ENCODE measurements at regions not wholly inside any gene's neighbourhood (a gene's known extent, or its start where the extent isn't known, plus 50 kb on each side); places are given as distances from the start of the nearest gene placed in this dataset.

DNA sequence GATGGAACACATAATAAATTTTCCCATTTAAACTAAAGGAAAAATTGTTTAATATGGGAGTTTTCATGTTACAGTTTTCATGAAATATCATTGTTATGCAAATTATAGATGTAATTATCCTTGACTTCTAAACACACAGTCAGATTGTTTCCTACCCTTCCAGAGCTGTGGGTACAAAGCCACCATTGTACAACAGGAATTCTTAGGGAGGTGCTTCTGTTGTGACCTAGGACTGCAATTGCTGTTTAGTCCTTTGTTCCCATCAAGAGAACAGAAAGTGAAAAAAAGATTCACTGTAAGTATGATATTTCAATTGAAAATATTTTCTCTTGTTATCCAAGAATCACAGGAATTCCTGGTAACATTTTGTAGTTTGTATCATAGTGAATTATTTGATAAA lies 455.3 kb upstream of the NAALADL2 start:
- DNase-seq (ENCODE audit: low spot score in 2 of 2): no peak
- TF ChIP-seq, protein P1, sequence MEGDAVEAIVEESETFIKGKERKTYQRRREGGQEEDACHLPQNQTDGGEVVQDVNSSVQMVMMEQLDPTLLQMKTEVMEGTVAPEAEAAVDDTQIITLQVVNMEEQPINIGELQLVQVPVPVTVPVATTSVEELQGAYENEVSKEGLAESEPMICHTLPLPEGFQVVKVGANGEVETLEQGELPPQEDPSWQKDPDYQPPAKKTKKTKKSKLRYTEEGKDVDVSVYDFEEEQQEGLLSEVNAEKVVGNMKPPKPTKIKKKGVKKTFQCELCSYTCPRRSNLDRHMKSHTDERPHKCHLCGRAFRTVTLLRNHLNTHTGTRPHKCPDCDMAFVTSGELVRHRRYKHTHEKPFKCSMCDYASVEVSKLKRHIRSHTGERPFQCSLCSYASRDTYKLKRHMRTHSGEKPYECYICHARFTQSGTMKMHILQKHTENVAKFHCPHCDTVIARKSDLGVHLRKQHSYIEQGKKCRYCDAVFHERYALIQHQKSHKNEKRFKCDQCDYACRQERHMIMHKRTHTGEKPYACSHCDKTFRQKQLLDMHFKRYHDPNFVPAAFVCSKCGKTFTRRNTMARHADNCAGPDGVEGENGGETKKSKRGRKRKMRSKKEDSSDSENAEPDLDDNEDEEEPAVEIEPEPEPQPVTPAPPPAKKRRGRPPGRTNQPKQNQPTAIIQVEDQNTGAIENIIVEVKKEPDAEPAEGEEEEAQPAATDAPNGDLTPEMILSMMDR (IDR thresholded peaks at IDR 0.05): no peak
- H3K9me3 ChIP-seq: no peaks in the 10 kb centered on the region
- H3K27ac ChIP-seq: no peak overlapping the region
- intact Hi-C loops (cut with DNase I): no loop called here
- H3K27me3 ChIP-seq: no peaks in the 10 kb centered on the region
- H3K36me3 ChIP-seq: no peaks in the 10 kb centered on the region
- no peaks in the 10 kb centered on the region for H3K4me1 ChIP-seq
- H3K4me3 ChIP-seq: no peak overlapping the region

DNA sequence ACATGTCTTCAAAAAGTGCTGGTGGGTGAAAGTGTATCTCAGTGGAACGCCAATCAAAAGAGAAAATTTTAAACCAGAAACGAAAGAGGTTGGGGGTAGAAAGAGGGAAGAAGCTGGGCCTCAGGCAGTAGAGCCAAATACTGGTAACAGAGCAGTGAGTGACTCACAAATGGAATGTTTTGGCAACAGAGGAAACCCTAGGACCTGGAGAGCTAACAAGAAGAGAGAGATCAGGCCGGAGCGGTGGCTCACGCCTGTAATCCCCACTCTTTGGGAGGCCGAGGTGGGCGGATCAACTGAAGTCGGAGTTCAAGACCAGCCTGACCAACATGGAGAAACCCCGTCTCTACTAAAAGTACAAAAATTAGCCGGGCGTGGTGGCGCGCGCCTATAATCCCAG lies 450.8 kb upstream of the NAALADL2 start:
- H3K4me3 ChIP-seq: no peak overlapping the region
- no peak for DNase-seq (ENCODE audit: low spot score in 2 of 2)
- H3K27me3 ChIP-seq: no peaks in the 10 kb centered on the region
- no peak overlapping the region for H3K27ac ChIP-seq
- TF ChIP-seq, protein P1 (IDR thresholded peaks at IDR 0.05): no peak
- intact Hi-C loops (cut with DNase I): no loop called here
- no peaks in the 10 kb centered on the region for H3K36me3 ChIP-seq
- H3K4me1 ChIP-seq: no peaks in the 10 kb centered on the region
- no peaks in the 10 kb centered on the region for H3K9me3 ChIP-seq

DNA sequence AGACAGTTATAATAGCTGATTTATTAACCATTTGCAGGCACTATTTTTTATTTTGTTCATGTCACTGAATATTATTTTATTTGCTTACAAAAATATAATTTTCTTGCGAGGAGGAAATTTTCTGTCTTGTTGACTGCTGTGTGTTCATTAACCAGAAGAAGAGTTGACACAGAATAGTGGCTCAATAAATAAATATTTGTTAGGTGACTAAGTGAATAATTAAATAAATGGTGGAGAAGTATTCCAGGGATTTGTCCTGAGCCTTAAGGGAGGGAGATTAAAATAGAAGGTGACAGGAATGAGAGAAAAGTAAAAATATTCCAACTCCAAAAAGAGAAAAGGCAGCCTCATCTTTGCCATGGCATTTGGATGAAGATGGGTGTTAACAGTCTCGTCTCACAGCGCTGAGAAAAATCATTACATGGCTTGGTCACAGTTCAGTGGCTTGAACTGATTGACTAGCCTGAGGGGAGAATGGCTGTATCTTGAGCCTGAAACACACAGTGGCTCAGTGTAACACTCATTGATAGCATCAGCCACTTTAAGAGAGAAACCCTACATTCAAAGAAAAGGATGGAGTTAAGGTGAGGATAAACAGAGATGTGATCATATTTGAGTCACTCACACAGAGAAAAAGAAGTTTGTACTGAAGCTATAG lies 449.9 kb upstream of the NAALADL2 start:
- no peaks in the 10 kb centered on the region for H3K27me3 ChIP-seq
- no peaks in the 10 kb centered on the region for H3K4me1 ChIP-seq
- TF ChIP-seq, protein P1 (IDR thresholded peaks at IDR 0.05): no peak
- intact Hi-C loops (cut with DNase I): no loop called here
- H3K9me3 ChIP-seq: no peaks in the 10 kb centered on the region
- DNase-seq (ENCODE audit: low spot score in 2 of 2): no peak
- H3K27ac ChIP-seq: no peak overlapping the region
- no peaks in the 10 kb centered on the region for H3K36me3 ChIP-seq
- H3K4me3 ChIP-seq: no peak overlapping the region

DNA sequence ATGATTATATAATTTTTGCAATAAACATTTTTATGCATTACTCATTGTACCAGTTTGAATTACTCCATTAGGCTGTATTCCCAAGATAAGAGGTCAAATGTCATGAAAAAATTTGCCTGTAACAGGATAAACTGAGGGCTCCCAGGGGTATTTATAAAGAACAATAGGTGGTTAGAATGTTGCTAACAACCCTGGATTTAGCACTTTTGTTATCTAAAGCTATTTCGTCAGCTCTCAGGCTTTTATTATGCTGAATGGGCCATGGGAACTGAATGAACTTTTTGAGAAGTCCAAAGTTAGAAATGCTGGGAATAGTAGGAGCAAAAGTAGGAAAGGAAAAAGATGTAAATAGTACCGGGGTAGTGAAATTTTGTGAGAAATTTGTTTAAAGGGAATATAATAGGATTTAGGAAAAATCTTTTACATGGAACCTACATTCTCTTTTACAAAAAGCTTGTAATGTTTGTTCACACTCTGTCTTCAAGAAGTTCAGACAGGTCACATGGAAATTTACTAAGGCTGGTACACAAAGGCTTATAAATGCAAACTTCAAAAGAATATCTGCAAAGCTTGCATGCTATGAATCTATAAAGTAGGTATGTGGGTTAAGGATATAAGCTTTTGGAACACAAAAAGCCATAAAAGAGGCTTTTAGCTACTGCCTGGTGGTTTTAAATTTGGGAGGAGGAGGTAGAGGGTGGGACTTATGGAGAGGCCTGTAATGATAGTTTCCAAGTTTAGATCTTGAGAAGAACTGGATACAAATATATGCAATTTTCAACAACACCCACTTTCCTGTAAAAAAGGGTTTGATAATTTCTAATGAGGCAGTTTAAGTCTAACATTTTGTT lies 445.8 kb upstream of the NAALADL2 start:
- no peaks in the 10 kb centered on the region for H3K27me3 ChIP-seq
- H3K27ac ChIP-seq: no peak overlapping the region
- TF ChIP-seq, protein P1 (IDR thresholded peaks at IDR 0.05): no peak
- no peaks in the 10 kb centered on the region for H3K36me3 ChIP-seq
- no peak for DNase-seq (ENCODE audit: low spot score in 2 of 2)
- no peaks in the 10 kb centered on the region for H3K4me1 ChIP-seq
- intact Hi-C loops (cut with DNase I): no loop called here
- H3K9me3 ChIP-seq: no peaks in the 10 kb centered on the region
- no peak overlapping the region for H3K4me3 ChIP-seq

DNA sequence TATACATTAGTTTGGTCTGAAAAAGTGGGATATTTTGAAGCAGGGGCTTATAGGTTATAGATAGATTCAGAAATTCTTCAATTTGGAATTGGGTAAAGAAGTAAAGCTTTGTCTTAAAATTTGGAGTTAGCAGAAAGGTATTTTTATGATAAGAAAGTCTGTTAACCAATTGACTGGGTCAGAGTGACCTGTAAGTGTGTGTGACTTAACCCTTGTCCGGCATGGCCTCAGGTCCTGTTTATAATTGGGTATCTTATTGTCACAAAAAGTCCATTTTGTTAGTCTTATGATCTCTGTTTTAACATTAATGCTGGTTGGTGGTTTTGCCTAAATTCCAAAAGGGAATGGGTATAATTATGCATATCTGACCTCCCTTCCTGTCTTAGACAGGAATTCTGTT lies 444.2 kb upstream of the NAALADL2 start:
- no peaks in the 10 kb centered on the region for H3K9me3 ChIP-seq
- DNase-seq (ENCODE audit: low spot score in 2 of 2): no peak
- H3K4me3 ChIP-seq: no peak overlapping the region
- intact Hi-C loops (cut with DNase I): no loop called here
- H3K27ac ChIP-seq: no peak overlapping the region
- no peaks in the 10 kb centered on the region for H3K4me1 ChIP-seq
- H3K36me3 ChIP-seq: no peaks in the 10 kb centered on the region
- H3K27me3 ChIP-seq: no peaks in the 10 kb centered on the region
- TF ChIP-seq, protein P1 (IDR thresholded peaks at IDR 0.05): no peak
